ENCODE measurements at regions not wholly inside any gene's neighbourhood (a gene's known extent, or its start where the extent isn't known, plus 50 kb on each side); places are given as distances from the start of the nearest gene placed in this dataset.

GRCh38 chr18:47679864-47680263 is 250.6 kb downstream of the SMAD2 start:
- no peak for TF ChIP-seq CTCF (IDR thresholded peaks at IDR 0.05; ENCODE audit: low read depth, low read length)
- TF ChIP-seq POLR2A (IDR thresholded peaks at IDR 0.05; ENCODE audit: extremely low read depth, insufficient read length), result no peak
- TF ChIP-seq MYC (IDR thresholded peaks at IDR 0.05; ENCODE audit: low read depth, low read length), result no peak
